Glutamatergic neuron (in vitro differentiated cells): ENCODE measurements at regions not wholly inside any gene's neighbourhood (a gene's known extent, or its start where the extent isn't known, plus 50 kb on each side); places are given as distances from the start of the nearest gene placed in this dataset.

ENCODE experiments used
- DNase-seq: peaks from one replicate; pipeline ENCODE4 v3.0.0; 2022
- H3K27ac Mint-ChIP-seq: one replicate; pipeline ENCODE4 v1.8.0; 2020; ENCODE audit warnings: mild to moderate bottlenecking, mixed read lengths, inconsistent platforms; ENCODE audit not compliant: unreplicated experiment
- H3K27me3 Mint-ChIP-seq: one replicate; pipeline ENCODE4 v1.8.0; 2020; ENCODE audit warnings: mild to moderate bottlenecking, moderate library complexity, mixed read lengths, inconsistent platforms; ENCODE audit not compliant: unreplicated experiment
- H3K36me3 Mint-ChIP-seq: one replicate; pipeline ENCODE4 v1.8.0; 2020; ENCODE audit warnings: mild to moderate bottlenecking, mixed read lengths, inconsistent platforms; ENCODE audit not compliant: unreplicated experiment
- H3K4me1 Mint-ChIP-seq: one replicate; pipeline ENCODE4 v1.8.0; 2020; ENCODE audit warnings: mild to moderate bottlenecking, low read depth, mixed read lengths, inconsistent platforms; ENCODE audit not compliant: unreplicated experiment
- H3K4me3 Mint-ChIP-seq: one replicate; pipeline ENCODE4 v1.8.0; 2020; ENCODE audit warnings: mild to moderate bottlenecking, mixed read lengths, inconsistent platforms; ENCODE audit not compliant: unreplicated experiment
- H3K9me3 Mint-ChIP-seq: one replicate; pipeline ENCODE4 v1.8.0; 2020; ENCODE audit warnings: mild to moderate bottlenecking, moderate library complexity, mixed read lengths, inconsistent platforms; ENCODE audit not compliant: unreplicated experiment
- TF ChIP-seq, protein P1 (sequence below): fragments of 200-600 bp; sonication (generic); IDR thresholded peaks from one replicate; pipeline ENCODE4 v1.5.0; 2021; ENCODE audit not compliant: partially characterized antibody, unreplicated experiment

DNA sequence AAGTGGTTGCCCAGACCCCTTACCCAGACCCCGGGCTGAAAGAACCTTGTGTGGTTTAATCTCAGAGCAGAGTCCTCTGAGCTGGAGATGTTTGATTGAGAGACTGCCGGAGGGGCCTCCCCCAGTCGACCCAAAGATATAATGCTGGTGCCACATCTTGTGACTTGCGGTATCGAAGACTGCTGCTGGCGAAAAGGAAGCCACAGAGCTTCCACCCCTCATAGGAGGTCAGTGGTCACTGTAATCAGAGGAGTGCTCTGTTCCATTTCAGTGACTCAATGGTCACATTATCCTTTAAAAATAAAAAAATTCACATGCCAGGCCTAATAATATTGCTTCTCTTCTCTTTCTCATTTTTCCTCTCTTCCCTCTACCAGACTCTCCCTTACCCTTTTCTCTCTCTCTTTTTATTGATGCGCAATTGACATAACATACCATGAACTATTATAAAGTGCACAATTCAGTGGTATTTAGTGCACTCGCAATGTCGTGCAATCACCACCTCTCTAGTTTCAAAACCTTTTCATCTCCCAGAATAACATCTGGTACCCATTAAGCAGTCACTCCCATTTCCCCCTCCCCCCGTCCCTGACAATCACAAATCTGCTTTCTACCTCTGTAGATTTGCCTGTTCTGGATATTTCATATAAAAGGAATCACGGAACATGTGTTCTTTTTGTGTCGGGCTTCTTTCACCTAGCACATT lies 52.6 kb upstream of the LYST start:
- Mint-ChIP-seq H3K27ac (peak overlapping the region; percentile 24), H3K36me3 (no peaks in the 10 kb centered on the region), H3K9me3 (no peaks in the 10 kb centered on the region), H3K4me1 (peaks cover 37% of the 10 kb centered on the region), H3K27me3 (peaks cover 2% of the 10 kb centered on the region), H3K4me3 (no peak overlapping the region)
- DNase-seq: no peak
- TF ChIP-seq, protein P1, sequence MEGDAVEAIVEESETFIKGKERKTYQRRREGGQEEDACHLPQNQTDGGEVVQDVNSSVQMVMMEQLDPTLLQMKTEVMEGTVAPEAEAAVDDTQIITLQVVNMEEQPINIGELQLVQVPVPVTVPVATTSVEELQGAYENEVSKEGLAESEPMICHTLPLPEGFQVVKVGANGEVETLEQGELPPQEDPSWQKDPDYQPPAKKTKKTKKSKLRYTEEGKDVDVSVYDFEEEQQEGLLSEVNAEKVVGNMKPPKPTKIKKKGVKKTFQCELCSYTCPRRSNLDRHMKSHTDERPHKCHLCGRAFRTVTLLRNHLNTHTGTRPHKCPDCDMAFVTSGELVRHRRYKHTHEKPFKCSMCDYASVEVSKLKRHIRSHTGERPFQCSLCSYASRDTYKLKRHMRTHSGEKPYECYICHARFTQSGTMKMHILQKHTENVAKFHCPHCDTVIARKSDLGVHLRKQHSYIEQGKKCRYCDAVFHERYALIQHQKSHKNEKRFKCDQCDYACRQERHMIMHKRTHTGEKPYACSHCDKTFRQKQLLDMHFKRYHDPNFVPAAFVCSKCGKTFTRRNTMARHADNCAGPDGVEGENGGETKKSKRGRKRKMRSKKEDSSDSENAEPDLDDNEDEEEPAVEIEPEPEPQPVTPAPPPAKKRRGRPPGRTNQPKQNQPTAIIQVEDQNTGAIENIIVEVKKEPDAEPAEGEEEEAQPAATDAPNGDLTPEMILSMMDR: no peak

DNA sequence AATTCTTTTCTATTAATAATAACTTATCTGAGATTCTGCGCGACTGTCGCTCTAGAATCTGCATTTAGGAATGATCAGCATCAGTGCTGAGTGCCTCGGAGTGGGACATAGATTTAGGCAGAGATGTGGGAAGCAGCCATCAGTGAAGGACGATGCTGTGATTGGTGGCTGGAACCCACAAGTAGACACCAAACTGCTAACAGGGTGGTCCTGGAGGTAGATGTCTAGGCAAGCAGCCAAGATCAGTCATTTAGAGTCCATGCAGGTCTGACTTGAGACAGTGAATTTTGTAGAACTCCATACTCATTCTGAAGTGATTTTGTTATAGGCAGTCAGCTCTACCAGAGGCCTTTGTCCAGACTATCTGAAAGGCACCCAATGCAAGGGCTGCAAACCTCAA lies 51.8 kb upstream of the LYST start:
- H3K4me3 Mint-ChIP-seq: no peak overlapping the region
- TF ChIP-seq, protein P1: no peak
- H3K9me3 Mint-ChIP-seq: no peaks in the 10 kb centered on the region
- peaks cover 2% of the 10 kb centered on the region for H3K27me3 Mint-ChIP-seq
- DNase-seq: no peak
- H3K36me3 Mint-ChIP-seq: no peaks in the 10 kb centered on the region
- H3K27ac Mint-ChIP-seq: no peak overlapping the region
- peaks cover 32% of the 10 kb centered on the region for H3K4me1 Mint-ChIP-seq

DNA sequence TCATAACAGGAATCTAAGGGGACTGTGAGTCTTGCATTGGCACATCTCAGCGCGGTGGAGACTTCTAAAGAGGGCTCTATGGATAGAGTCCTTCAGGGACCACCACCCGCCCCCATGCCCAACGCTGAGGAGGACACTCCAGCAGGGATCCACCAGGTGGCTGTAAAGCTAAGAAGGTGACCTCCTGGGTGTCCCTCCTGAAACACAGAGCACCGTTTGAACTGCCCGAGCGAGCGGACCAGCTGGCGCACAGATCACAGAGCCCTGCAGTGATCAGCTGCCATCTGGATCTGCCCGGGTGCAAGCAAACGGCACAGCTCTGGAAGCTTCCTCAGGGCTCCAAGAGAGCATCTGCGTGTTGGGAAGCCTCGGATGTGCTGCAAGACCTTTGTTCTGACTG lies 51.3 kb upstream of the LYST start:
- no peaks in the 10 kb centered on the region for H3K36me3 Mint-ChIP-seq
- H3K4me1 Mint-ChIP-seq: peaks cover 28% of the 10 kb centered on the region
- H3K9me3 Mint-ChIP-seq: no peaks in the 10 kb centered on the region
- peaks cover 2% of the 10 kb centered on the region for H3K27me3 Mint-ChIP-seq
- no peak overlapping the region for H3K27ac Mint-ChIP-seq
- TF ChIP-seq, protein P1: no peak
- DNase-seq: peak; percentile 35
- no peak overlapping the region for H3K4me3 Mint-ChIP-seq

DNA sequence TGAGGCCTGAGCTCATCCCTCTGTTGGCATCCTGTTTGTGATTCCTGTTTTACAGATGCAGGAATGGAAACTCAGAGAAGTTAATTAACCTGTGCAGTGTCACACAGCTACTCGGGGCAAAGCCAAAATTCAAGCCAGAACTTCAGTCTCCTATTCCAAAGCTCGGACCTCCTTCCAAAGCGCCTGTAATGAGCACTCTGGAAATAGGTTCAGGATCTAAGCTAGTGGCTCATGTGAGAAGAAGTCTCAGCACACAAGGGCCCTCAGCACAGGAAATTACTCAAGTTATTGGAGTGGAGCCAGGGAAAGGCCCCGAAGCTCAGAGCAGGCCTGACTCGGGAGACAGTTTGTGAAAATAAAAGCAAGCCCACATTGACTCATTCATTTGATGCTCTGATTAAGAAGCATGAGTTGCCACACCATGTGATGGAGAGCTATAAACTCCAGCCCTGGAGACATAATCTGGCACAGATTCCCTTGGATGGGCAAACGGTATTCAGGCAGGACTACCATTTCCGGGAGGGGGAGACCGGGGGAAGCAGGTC lies 50.6 kb upstream of the LYST start:
- TF ChIP-seq, protein P1: no peak
- peak overlapping the region; percentile 48 for H3K27ac Mint-ChIP-seq

More for the DNA sequence above, 50.6 kb upstream of the LYST start:
- Mint-ChIP-seq H3K9me3 (no peaks in the 10 kb centered on the region), H3K36me3 (no peaks in the 10 kb centered on the region), H3K27me3 (peaks cover 2% of the 10 kb centered on the region), H3K4me1 (peaks cover 21% of the 10 kb centered on the region), H3K4me3 (no peak overlapping the region)
- no peak for DNase-seq
